Left ventricle myocardium inferior (tissue), 1 donor: ENCODE measurements at regions not wholly inside any gene's neighbourhood (a gene's known extent, or its start where the extent isn't known, plus 50 kb on each side); places are given as distances from the start of the nearest gene placed in this dataset.

ENCODE experiments used
- DNase-seq: peaks from one replicate; pipeline ENCODE4 v3.0.0-alpha.2; 2020
- H3K27ac ChIP-seq: fragments of 200-600 bp; replicated peaks from 2 replicates; pipeline ENCODE4 v1.8.0; 2021
- H3K27me3 ChIP-seq: fragments of 200-600 bp; 2 replicates; pipeline ENCODE4 v1.8.0; 2021; ENCODE audit warnings: low read depth
- H3K36me3 ChIP-seq: fragments of 200-600 bp; 2 replicates; pipeline ENCODE4 v1.8.0; 2021
- H3K4me1 ChIP-seq: fragments of 200-600 bp; 2 replicates; pipeline ENCODE4 v1.8.0; 2021
- H3K4me3 ChIP-seq: fragments of 200-600 bp; 2 replicates; pipeline ENCODE4 v1.8.0; 2021; ENCODE audit warnings: mild to moderate bottlenecking, moderate library complexity
- H3K9me3 ChIP-seq: fragments of 200-600 bp; replicated peaks from 2 replicates; pipeline ENCODE4 v1.8.0; 2021
- CTCF ChIP-seq: fragments of 200-600 bp; IDR thresholded peaks from 2 replicates; pipeline ENCODE4 v1.8.0; 2021; ENCODE audit warnings: antibody characterized with exemption, mild to moderate bottlenecking, borderline replicate concordance
- intact Hi-C: fragments of 100-400 bp; cut with micrococcal nuclease; formaldehyde crosslinking; loops from one replicate; pipeline ENCODE4 v1.11.0; 2022
- donor health status: DM: no; HTN: yes; CAD: no; lungs with severe emphysema.

GRCh38 chr11:108994887-108995286 lies 330.0 kb downstream of the DDX10 start:
- Histone ChIP-seq H3K36me3 (no peaks in the 10 kb centered on the region), H3K9me3 (peaks cover 43% of the 10 kb centered on the region), H3K27me3 (no peaks in the 10 kb centered on the region), H3K4me3 (no peak overlapping the region), H3K27ac (no peak overlapping the region), H3K4me1 (no peaks in the 10 kb centered on the region)
- intact Hi-C loops, result no loop called here
- no peak for TF ChIP-seq CTCF
- DNase-seq, result no peak

GRCh38 chr11:108997826-108998225 lies 333.0 kb downstream of the DDX10 start:
- Histone ChIP-seq H3K27ac (no peak overlapping the region), H3K36me3 (no peaks in the 10 kb centered on the region), H3K9me3 (peaks cover 49% of the 10 kb centered on the region), H3K27me3 (no peaks in the 10 kb centered on the region), H3K4me1 (no peaks in the 10 kb centered on the region), H3K4me3 (no peak overlapping the region)
- DNase-seq, result no peak
- intact Hi-C loops, result no loop called here
- TF ChIP-seq CTCF, result no peak

GRCh38 chr11:109000531-109000930 lies 335.7 kb downstream of the DDX10 start:
- no peaks in the 10 kb centered on the region for H3K4me1 ChIP-seq
- no peak for DNase-seq
- H3K27me3 ChIP-seq, result no peaks in the 10 kb centered on the region
- H3K27ac ChIP-seq, result no peak overlapping the region
- H3K36me3 ChIP-seq, result no peaks in the 10 kb centered on the region
- H3K9me3 ChIP-seq, result peaks cover 42% of the 10 kb centered on the region
- no peak overlapping the region for H3K4me3 ChIP-seq
- TF ChIP-seq CTCF, result no peak
- intact Hi-C loops, result no loop called here

- intact Hi-C loops, result no loop called here
- peaks cover 31% of the 10 kb centered on the region for H3K9me3 ChIP-seq
Measured at GRCh38 chr11:109001585-109001984, 336.7 kb downstream of the DDX10 start.

GRCh38 chr11:109012991-109013390 lies 348.1 kb downstream of the DDX10 start:
- H3K4me3 ChIP-seq, result no peak overlapping the region
- peaks cover 7% of the 10 kb centered on the region for H3K27me3 ChIP-seq
- intact Hi-C loops, result no loop called here
- no peaks in the 10 kb centered on the region for H3K4me1 ChIP-seq
- H3K9me3 ChIP-seq, result no peaks in the 10 kb centered on the region
- H3K36me3 ChIP-seq, result no peaks in the 10 kb centered on the region
- H3K27ac ChIP-seq, result no peak overlapping the region
- DNase-seq, result no peak
- TF ChIP-seq CTCF, result no peak

More at GRCh38 chr11:109001585-109001984, 336.7 kb downstream of the DDX10 start:
- no peak for DNase-seq
- Histone ChIP-seq H3K27ac (no peak overlapping the region), H3K4me1 (no peaks in the 10 kb centered on the region), H3K4me3 (no peak overlapping the region), H3K36me3 (no peaks in the 10 kb centered on the region), H3K27me3 (no peaks in the 10 kb centered on the region)
- TF ChIP-seq CTCF, result no peak

- no peaks in the 10 kb centered on the region for H3K4me1 ChIP-seq
- H3K9me3 ChIP-seq, result no peaks in the 10 kb centered on the region
- no peak overlapping the region for H3K4me3 ChIP-seq
- intact Hi-C loops, result no loop called here
- no peaks in the 10 kb centered on the region for H3K36me3 ChIP-seq
- peaks cover 7% of the 10 kb centered on the region for H3K27me3 ChIP-seq
- no peak for DNase-seq
- no peak overlapping the region for H3K27ac ChIP-seq
- no peak for TF ChIP-seq CTCF
Measured at GRCh38 chr11:109015283-109015682, 350.4 kb downstream of the DDX10 start.
